Breast epithelium (tissue), 4 donors: ENCODE measurements at regions not wholly inside any gene's neighbourhood (a gene's known extent, or its start where the extent isn't known, plus 50 kb on each side); places are given as distances from the start of the nearest gene placed in this dataset.

Experiments used
- DNase-seq, 2 donors: peaks; one replicate each; pipeline ENCODE4 v3.0.0-alpha.2; 2019; ENCODE audit warnings: low spot score in 2 of 2
- H3K27ac ChIP-seq, 2 donors: fragments of 200-600 bp; sonication (generic) in 1 of 2; one replicate each; pipeline ENCODE4 v1.5.1; 2016 to 2019; ENCODE audit warnings: mild to moderate bottlenecking in 1 of 2
- H3K27me3 ChIP-seq, 2 donors: fragments of 200-600 bp; sonication (generic) in 1 of 2; one replicate each; pipeline versions ENCODE4 v1.5.1 to v1.6.0; 2017 to 2019; ENCODE audit warnings: control low read depth in 1 of 2, mild to moderate bottlenecking in 1 of 2
- H3K36me3 ChIP-seq: fragments of 200-600 bp; one replicate; pipeline ENCODE4 v1.5.1; 2019
- H3K4me1 ChIP-seq, 2 donors: fragments of 200-600 bp; sonication (generic); one replicate each; pipeline ENCODE4 v1.5.1; 2016 to 2019; ENCODE audit warnings: control low read depth in 1 of 2
- H3K4me3 ChIP-seq, 3 donors: fragments of 200-600 bp; sonication (generic); 1 replicate in 2 of 3; 2 replicates in 1 of 3; pipeline ENCODE4 v1.5.1; 2016 to 2019; ENCODE audit warnings: mild to moderate bottlenecking in 3 of 3, moderate library complexity in 2 of 3
- H3K9me3 ChIP-seq, 2 donors: fragments of 200-600 bp; sonication (generic) in 1 of 2; one replicate each; pipeline ENCODE4 v1.5.1; 2016 to 2019; ENCODE audit warnings: control low read depth in 1 of 2
- POLR2A ChIP-seq: fragments of 450-650 bp; IDR thresholded peaks from one replicate; pipeline ENCODE4 v1.6.1; 2016; ENCODE audit warnings: antibody characterized with exemption, mild to moderate bottlenecking, moderate library complexity
- POLR2AphosphoS5 ChIP-seq, 3 donors: sonication (generic); formaldehyde crosslinking; IDR thresholded peaks; one replicate each; pipeline ENCODE4 v1.6.1; 2017; ENCODE audit warnings: antibody characterized with exemption in 3 of 3
- intact Hi-C: fragments of 100-400 bp; cut with DNase I; formaldehyde crosslinking; loops from one replicate; pipeline ENCODE4 v1.15.1; 2023; ENCODE audit warnings: low total_unique reads
- TF ChIP-seq, protein P1 (sequence below), 3 donors: fragments of 450-650 bp; IDR thresholded peaks; one replicate each; pipeline ENCODE4 v1.5.1; 2016 to 2017; ENCODE audit warnings: antibody characterized with exemption in 3 of 3, mild to moderate bottlenecking in 3 of 3, moderate library complexity in 3 of 3

DNA sequence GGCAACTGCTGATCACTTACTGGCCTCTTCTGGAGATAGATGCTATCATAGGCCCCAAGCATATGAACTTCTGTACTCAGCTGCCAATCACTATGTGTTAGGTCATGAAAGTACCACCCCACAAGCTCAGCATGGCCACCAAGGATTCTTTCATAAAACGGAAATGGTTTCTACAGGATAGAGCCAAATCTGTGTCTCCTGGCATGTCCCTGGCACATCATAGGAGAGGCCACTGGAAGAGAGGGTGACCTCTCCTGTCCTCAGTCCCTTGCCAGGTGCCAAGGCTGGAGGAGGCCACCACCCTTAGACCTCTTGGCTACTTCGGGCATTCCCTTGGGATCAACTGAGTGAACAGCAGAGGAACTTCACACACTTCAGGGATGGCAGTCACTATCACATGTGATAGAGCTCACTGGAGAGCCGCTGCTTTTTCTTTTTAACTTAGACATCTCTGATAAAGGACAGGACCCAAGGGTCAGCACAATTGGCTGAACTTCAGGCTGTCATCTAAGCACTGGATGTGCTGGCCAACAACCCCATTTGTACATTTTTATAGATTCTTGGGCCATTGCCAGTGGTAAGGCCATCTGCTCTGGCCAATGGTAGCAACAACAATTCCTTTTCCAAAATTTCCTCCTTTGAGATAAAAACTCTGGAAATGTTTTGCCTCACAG is 425.2 kb downstream of the SQOR start:
- H3K4me3 ChIP-seq: no peak overlapping the region
- H3K4me1 ChIP-seq: no peaks in the 10 kb centered on the region
- DNase-seq: no peak
- no peaks in the 10 kb centered on the region for H3K9me3 ChIP-seq
- intact Hi-C loops: no loop called here
- no peaks in the 10 kb centered on the region for H3K27me3 ChIP-seq
- no peak overlapping the region for H3K27ac ChIP-seq
- H3K36me3 ChIP-seq: no peaks in the 10 kb centered on the region
- no peak for TF ChIP-seq POLR2AphosphoS5 (IDR thresholded peaks at IDR 0.05)
- TF ChIP-seq POLR2A: no peak
- TF ChIP-seq, protein P1, sequence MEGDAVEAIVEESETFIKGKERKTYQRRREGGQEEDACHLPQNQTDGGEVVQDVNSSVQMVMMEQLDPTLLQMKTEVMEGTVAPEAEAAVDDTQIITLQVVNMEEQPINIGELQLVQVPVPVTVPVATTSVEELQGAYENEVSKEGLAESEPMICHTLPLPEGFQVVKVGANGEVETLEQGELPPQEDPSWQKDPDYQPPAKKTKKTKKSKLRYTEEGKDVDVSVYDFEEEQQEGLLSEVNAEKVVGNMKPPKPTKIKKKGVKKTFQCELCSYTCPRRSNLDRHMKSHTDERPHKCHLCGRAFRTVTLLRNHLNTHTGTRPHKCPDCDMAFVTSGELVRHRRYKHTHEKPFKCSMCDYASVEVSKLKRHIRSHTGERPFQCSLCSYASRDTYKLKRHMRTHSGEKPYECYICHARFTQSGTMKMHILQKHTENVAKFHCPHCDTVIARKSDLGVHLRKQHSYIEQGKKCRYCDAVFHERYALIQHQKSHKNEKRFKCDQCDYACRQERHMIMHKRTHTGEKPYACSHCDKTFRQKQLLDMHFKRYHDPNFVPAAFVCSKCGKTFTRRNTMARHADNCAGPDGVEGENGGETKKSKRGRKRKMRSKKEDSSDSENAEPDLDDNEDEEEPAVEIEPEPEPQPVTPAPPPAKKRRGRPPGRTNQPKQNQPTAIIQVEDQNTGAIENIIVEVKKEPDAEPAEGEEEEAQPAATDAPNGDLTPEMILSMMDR (IDR thresholded peaks at IDR 0.05): no peak

DNA sequence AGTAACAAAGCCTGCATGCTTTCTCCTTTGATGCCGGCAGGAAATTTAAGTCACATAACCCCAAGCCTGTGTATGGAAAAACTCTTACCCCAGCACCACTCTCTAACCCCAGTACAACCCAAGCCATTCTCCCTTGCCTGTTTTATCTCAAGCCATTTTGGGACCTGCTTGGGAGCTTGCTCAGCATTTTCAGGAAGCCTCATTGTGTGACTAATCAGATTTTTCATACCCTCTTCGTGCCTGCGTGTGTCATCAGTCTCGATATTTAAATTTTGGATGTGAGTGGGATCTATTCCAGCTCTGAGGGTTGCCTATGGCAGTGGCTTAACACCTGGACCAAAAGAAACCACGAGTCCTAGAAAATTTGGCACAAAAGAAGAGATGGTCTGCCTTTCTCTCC is 426.2 kb downstream of the SQOR start:
- no peak for DNase-seq
- no peaks in the 10 kb centered on the region for H3K27me3 ChIP-seq
- TF ChIP-seq POLR2A: no peak
- no peak for TF ChIP-seq POLR2AphosphoS5 (IDR thresholded peaks at IDR 0.05)
- TF ChIP-seq, protein P1 (IDR thresholded peaks at IDR 0.05): no peak
- no peak overlapping the region for H3K27ac ChIP-seq
- H3K4me3 ChIP-seq: no peak overlapping the region
- no peaks in the 10 kb centered on the region for H3K4me1 ChIP-seq
- intact Hi-C loops: no loop called here
- no peaks in the 10 kb centered on the region for H3K9me3 ChIP-seq
- H3K36me3 ChIP-seq: no peaks in the 10 kb centered on the region

DNA sequence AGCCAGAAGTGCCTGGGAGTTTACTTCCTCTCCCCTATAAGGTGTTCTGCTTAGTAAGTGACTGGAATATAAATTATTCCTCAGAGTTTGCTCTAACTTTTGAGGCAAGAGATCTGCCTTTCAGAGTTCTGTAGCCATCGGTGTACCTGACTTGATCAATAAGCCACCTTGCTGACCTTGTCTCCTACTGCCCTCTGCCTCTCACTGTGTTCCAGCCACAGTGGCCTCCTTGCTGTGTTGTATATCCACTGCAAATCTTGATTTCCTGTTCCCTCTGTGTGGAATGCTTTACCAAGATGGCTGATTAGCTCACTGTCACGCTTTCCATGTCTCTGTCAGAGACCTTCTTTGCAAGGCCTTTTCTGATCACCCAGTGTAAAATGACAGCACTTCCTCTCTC is 442.4 kb downstream of the SQOR start:
- no peak for DNase-seq
- TF ChIP-seq, protein P1 (IDR thresholded peaks at IDR 0.05): no peak
- TF ChIP-seq POLR2AphosphoS5 (IDR thresholded peaks at IDR 0.05): no peak
- TF ChIP-seq POLR2A: no peak
- intact Hi-C loops: no loop called here

DNA sequence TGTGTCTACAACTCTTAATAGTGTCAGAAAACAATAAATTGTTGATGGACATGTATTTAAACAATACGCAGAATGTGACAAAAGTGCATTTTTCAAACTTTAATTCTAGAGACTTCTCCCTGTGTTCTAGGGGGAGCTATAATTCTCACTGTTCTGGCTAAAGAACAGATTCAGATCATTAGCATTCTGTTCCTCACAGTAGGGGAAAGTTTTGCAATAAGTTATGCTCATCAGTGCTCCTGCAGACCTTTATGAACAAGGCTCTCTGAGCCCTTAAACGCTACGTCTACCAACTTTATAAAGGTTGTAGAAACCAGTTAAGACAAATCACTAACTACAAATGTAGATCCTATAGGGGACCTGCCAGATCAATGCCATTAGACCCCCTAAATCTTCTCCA is 444.2 kb downstream of the SQOR start:
- H3K4me1 ChIP-seq: no peaks in the 10 kb centered on the region
- TF ChIP-seq POLR2A (no peak), POLR2AphosphoS5 (IDR thresholded peaks at IDR 0.05) (no peak)
- TF ChIP-seq, protein P1 (IDR thresholded peaks at IDR 0.05): no peak
- no peak for DNase-seq
- no peak overlapping the region for H3K27ac ChIP-seq
- intact Hi-C loops: no loop called here
- no peak overlapping the region for H3K4me3 ChIP-seq
- H3K36me3 ChIP-seq: no peaks in the 10 kb centered on the region
- no peaks in the 10 kb centered on the region for H3K27me3 ChIP-seq
- H3K9me3 ChIP-seq: no peaks in the 10 kb centered on the region

More for the DNA sequence above, 442.4 kb downstream of the SQOR start:
- Histone ChIP-seq H3K4me3 (no peak overlapping the region), H3K27me3 (no peaks in the 10 kb centered on the region), H3K4me1 (no peaks in the 10 kb centered on the region), H3K36me3 (no peaks in the 10 kb centered on the region), H3K9me3 (no peaks in the 10 kb centered on the region), H3K27ac (no peak overlapping the region)

DNA sequence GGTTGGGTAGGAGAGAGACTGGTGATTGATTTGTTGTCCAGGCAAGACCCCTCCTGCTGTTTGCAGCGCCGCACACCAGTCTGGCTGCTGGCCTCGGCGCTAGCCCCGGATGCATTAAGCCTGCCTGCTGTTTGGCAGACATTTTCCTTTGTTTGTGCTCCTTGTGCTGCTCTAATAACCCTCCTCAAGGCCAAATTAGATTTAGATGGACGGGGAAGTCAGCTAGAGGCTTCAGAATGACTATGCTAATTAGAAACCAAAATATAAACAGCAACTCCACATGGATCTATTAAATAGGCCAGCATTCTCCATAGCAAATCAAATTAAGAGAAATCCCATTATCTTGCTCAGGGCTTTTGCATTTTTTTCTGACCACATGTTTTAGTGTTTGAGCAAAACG is 445.2 kb downstream of the SQOR start:
- H3K4me3 ChIP-seq: no peak overlapping the region
- no peaks in the 10 kb centered on the region for H3K4me1 ChIP-seq
- H3K27me3 ChIP-seq: no peaks in the 10 kb centered on the region
- TF ChIP-seq POLR2A (no peak), POLR2AphosphoS5 (IDR thresholded peaks at IDR 0.05) (no peak)
- TF ChIP-seq, protein P1 (IDR thresholded peaks at IDR 0.05): no peak
- no peak for DNase-seq
- no peaks in the 10 kb centered on the region for H3K9me3 ChIP-seq
- H3K36me3 ChIP-seq: no peaks in the 10 kb centered on the region
- H3K27ac ChIP-seq: no peak overlapping the region
- intact Hi-C loops: no loop called here
